Hippocampal formation (tissue), 2 donors: ENCODE measurements at regions not wholly inside any gene's neighbourhood (a gene's known extent, or its start where the extent isn't known, plus 50 kb on each side); places are given as distances from the start of the nearest gene placed in this dataset.
"Not testable (repeated sequence)": the region's sequence is repeated elsewhere in the genome, so short reads cannot be mapped to it uniquely, and the experiment has no call there.

Experiments used
- DNase-seq, 2 donors: peaks; one replicate each; lab custom pipeline; 2025; lab: John Stamatoyannopoulos, UW

GRCh38 chr5:29170599-29170998 lies 2022.9 kb upstream of the CDH6 start:
- DNase-seq, result no peak

GRCh38 chr5:29169886-29170285 lies 2023.6 kb upstream of the CDH6 start:
- no peak for DNase-seq

- DNase-seq, result no peak
Observed at GRCh38 chr5:29162297-29162696, 2031.2 kb upstream of the CDH6 start.

GRCh38 chr5:29161399-29162291 lies 2031.8 kb upstream of the CDH6 start:
- no peak for DNase-seq

- no peak for DNase-seq
Observed at GRCh38 chr5:29157975-29158374, 2035.5 kb upstream of the CDH6 start.

- no peak for DNase-seq
Observed at GRCh38 chr5:29150840-29151239, 2042.6 kb upstream of the CDH6 start.

GRCh38 chr5:29148581-29148980 lies 2044.9 kb upstream of the CDH6 start:
- no peak for DNase-seq

GRCh38 chr5:29148073-29148472 lies 2045.4 kb upstream of the CDH6 start:
- no peak for DNase-seq

GRCh38 chr5:29143266-29143665 lies 2050.2 kb upstream of the CDH6 start:
- DNase-seq, result no peak

GRCh38 chr5:29134418-29134817 lies 2059.1 kb upstream of the CDH6 start:
- DNase-seq, result no peak

GRCh38 chr5:29131285-29131684 lies 2062.2 kb upstream of the CDH6 start:
- DNase-seq, result no peak

GRCh38 chr5:29130786-29131185 lies 2062.7 kb upstream of the CDH6 start:
- no peak for DNase-seq

GRCh38 chr5:29127524-29128156 lies 2065.8 kb upstream of the CDH6 start:
- not testable (repeated sequence) for DNase-seq

GRCh38 chr5:29126462-29126861 lies 2067.0 kb upstream of the CDH6 start:
- DNase-seq, result not testable (repeated sequence)

GRCh38 chr5:29122306-29122705 lies 2071.2 kb upstream of the CDH6 start:
- no peak for DNase-seq

- DNase-seq, result no peak
Observed at GRCh38 chr5:29114331-29114768, 2076.0 kb upstream of the CDH9 start.

- DNase-seq, result no peak
Observed at GRCh38 chr5:29113516-29113915, 2075.1 kb upstream of the CDH9 start.

GRCh38 chr5:29099585-29099984 lies 2061.2 kb upstream of the CDH9 start:
- no peak for DNase-seq

GRCh38 chr5:29089591-29090130 lies 2051.3 kb upstream of the CDH9 start:
- DNase-seq, result no peak

- no peak for DNase-seq
Observed at GRCh38 chr5:29085142-29085541, 2046.8 kb upstream of the CDH9 start.

GRCh38 chr5:29079771-29080170 lies 2041.4 kb upstream of the CDH9 start:
- DNase-seq, result no peak

- DNase-seq, result no peak
Observed at GRCh38 chr5:29077451-29077850, 2039.1 kb upstream of the CDH9 start.

- no peak for DNase-seq
Observed at GRCh38 chr5:29069104-29069402, 2030.7 kb upstream of the CDH9 start.
